SU-DHL-6 (cell line): ENCODE measurements at regions not wholly inside any gene's neighbourhood (a gene's known extent, or its start where the extent isn't known, plus 50 kb on each side); places are given as distances from the start of the nearest gene placed in this dataset.

Source experiments
- CTCF ChIP-seq: fragments of 200-600 bp; sonication (generic); IDR thresholded peaks from one replicate; pipeline ENCODE4 v1.5.1; 2017; ENCODE audit warnings: antibody characterized with exemption, mild to moderate bottlenecking, low read length, moderate library complexity; ENCODE audit not compliant: insufficient read depth, poor library complexity, severe bottlenecking
- EZH2phosphoT487 ChIP-seq: fragments of 200-600 bp; sonication (generic), shearing (Covaris generic); conservative IDR thresholded peaks from 2 replicates; pipeline ENCODE4 v1.6.1; 2018; ENCODE audit warnings: mild to moderate bottlenecking, antibody characterized with exemption, low read length, moderate library complexity, mixed read lengths

- no peak for TF ChIP-seq CTCF
- TF ChIP-seq EZH2phosphoT487: no peak
These were observed 418.0 kb downstream of the SOX2 start for GRCh38 chr3:182129740-182130139.
